Ishikawa (cell line): ENCODE measurements at regions not wholly inside any gene's neighbourhood (a gene's known extent, or its start where the extent isn't known, plus 50 kb on each side); places are given as distances from the start of the nearest gene placed in this dataset.

Experiments
- CEBPB ChIP-seq: IDR thresholded peaks from 2 replicates; pipeline ENCODE4 v1.6.1; 2012
- CREB1 ChIP-seq: IDR thresholded peaks from 2 replicates; pipeline ENCODE4 v1.6.1; 2012; ENCODE audit warnings: low read depth
- EGR1 ChIP-seq: IDR thresholded peaks from 2 replicates; pipeline ENCODE4 v1.6.1; 2012
- EP300 ChIP-seq: IDR thresholded peaks from 2 replicates; pipeline ENCODE4 v1.6.1; 2012; ENCODE audit warnings: borderline replicate concordance
- FOXM1 ChIP-seq: IDR thresholded peaks from 2 replicates; pipeline ENCODE4 v1.6.1; 2012; ENCODE audit warnings: low read depth, borderline replicate concordance
- MAX ChIP-seq: IDR thresholded peaks from 2 replicates; pipeline ENCODE4 v1.6.1; 2012
- NFIC ChIP-seq: IDR thresholded peaks from 2 replicates; pipeline ENCODE4 v1.6.1; 2012
- RAD21 ChIP-seq: IDR thresholded peaks from 2 replicates; pipeline ENCODE4 v1.6.1; 2012; ENCODE audit warnings: low read depth
- REST ChIP-seq: IDR thresholded peaks from 2 replicates; pipeline ENCODE4 v1.6.1; 2012; ENCODE audit warnings: low read depth, mild to moderate bottlenecking
- TAF1 ChIP-seq: IDR thresholded peaks from 2 replicates; pipeline ENCODE4 v1.6.1; 2012; ENCODE audit warnings: low read depth, mild to moderate bottlenecking
- TCF12 ChIP-seq: IDR thresholded peaks from 2 replicates; pipeline ENCODE4 v1.6.1; 2012; ENCODE audit warnings: low read depth
- TEAD4 ChIP-seq: IDR thresholded peaks from 2 replicates; pipeline ENCODE4 v1.6.1; 2012
- USF1 ChIP-seq: IDR thresholded peaks from 2 replicates; pipeline ENCODE4 v1.6.1; 2012
- YY1 ChIP-seq: IDR thresholded peaks from 2 replicates; pipeline ENCODE4 v1.6.1; 2012; ENCODE audit warnings: low read depth
- ZBTB7A ChIP-seq: IDR thresholded peaks from 2 replicates; pipeline ENCODE4 v1.6.1; 2012; ENCODE audit warnings: low read depth

- TF ChIP-seq TCF12 (no peak), EGR1 (no peak)
These were observed 468.0 kb upstream of the IL12A start for GRCh38 chr3:159520638-159521037.

- TF ChIP-seq NFIC (no peak), ZBTB7A (no peak), CREB1 (no peak), MAX (no peak), TEAD4 (no peak), REST (no peak), FOXM1 (no peak), RAD21 (no peak), TAF1 (no peak), EGR1 (no peak), CEBPB (no peak), EP300 (no peak), TCF12 (no peak)
These were observed 466.4 kb upstream of the IL12A start for GRCh38 chr3:159522276-159522675.

- no peak for TF ChIP-seq FOXM1
- no peak for TF ChIP-seq EP300
- TF ChIP-seq MAX, result no peak
- TF ChIP-seq EGR1, result no peak
- no peak for TF ChIP-seq NFIC
- no peak for TF ChIP-seq CREB1
- no peak for TF ChIP-seq REST
- no peak for TF ChIP-seq CEBPB
- no peak for TF ChIP-seq RAD21
- no peak for TF ChIP-seq TAF1
- no peak for TF ChIP-seq USF1
- TF ChIP-seq ZBTB7A, result no peak
- TF ChIP-seq TEAD4, result no peak
These were observed 460.3 kb upstream of the IL12A start for GRCh38 chr3:159528251-159528895.

DNA sequence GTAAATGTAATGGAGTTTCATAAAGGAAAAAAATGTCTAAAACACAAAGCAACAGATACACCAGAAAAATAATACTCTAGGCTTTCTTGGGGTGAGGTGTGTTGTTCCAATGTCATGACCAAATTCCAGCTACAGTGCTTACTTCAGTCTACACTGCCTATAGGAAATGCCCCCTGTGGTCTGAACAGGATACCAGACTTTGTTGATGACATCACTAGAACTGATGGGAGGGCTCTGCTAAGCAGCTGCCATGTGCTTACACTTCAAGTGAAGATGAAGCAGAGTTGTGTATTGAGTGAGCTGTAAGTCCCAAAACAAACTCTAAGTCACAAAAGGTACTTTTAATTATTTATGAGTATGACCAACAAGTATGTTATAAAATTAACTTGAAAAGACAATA is 456.1 kb upstream of the IL12A start:
- no peak for TF ChIP-seq FOXM1
- TF ChIP-seq REST, result no peak
- TF ChIP-seq USF1, result no peak
- TF ChIP-seq EGR1, result no peak
- no peak for TF ChIP-seq ZBTB7A
- TF ChIP-seq EP300, result no peak
- TF ChIP-seq CREB1, result no peak
- no peak for TF ChIP-seq TAF1
- no peak for TF ChIP-seq TEAD4
- TF ChIP-seq NFIC, result no peak
- no peak for TF ChIP-seq TCF12
- TF ChIP-seq RAD21, result no peak
- TF ChIP-seq CEBPB, result no peak
- TF ChIP-seq YY1, result no peak
- TF ChIP-seq MAX, result no peak
